SH-SY5Y (cell line): ENCODE measurements at regions not wholly inside any gene's neighbourhood (a gene's known extent, or its start where the extent isn't known, plus 50 kb on each side); places are given as distances from the start of the nearest gene placed in this dataset.

Source experiments
- GATA2 ChIP-seq: IDR thresholded peaks from 2 replicates; pipeline ENCODE4 v1.6.1; 2011; ENCODE audit warnings: mild to moderate bottlenecking, low read depth, low read length
- GATA3 ChIP-seq: IDR thresholded peaks from 2 replicates; pipeline ENCODE4 v1.6.1; 2011; ENCODE audit warnings: low read depth, mild to moderate bottlenecking, low read length, moderate library complexity

- TF ChIP-seq GATA2 (no peak), GATA3 (no peak)
Measured at GRCh38 chr14:27371209-27371608, 773.4 kb upstream of the NOVA1 start.
